Skin of body (tissue), 1 donor: ENCODE measurements at regions not wholly inside any gene's neighbourhood (a gene's known extent, or its start where the extent isn't known, plus 50 kb on each side); places are given as distances from the start of the nearest gene placed in this dataset.

Experiments
- DNase-seq: peaks from one replicate; lab custom pipeline; 2025; lab: John Stamatoyannopoulos, UW

- no peak for DNase-seq
Measured at GRCh38 chr2:126476691-126477090, 179.3 kb upstream of the GYPC start.

GRCh38 chr2:126480033-126480432, 175.9 kb upstream of the GYPC start:
- DNase-seq, result no peak

- no peak for DNase-seq
Measured at GRCh38 chr2:126482582-126483464, 173.1 kb upstream of the GYPC start.

- DNase-seq, result no peak
Measured at GRCh38 chr2:126494593-126494992, 161.4 kb upstream of the GYPC start.

GRCh38 chr2:126495189-126495588, 160.8 kb upstream of the GYPC start:
- DNase-seq, result no peak

GRCh38 chr2:126496493-126496892, 159.5 kb upstream of the GYPC start:
- DNase-seq, result no peak

GRCh38 chr2:126503476-126503875, 152.5 kb upstream of the GYPC start:
- no peak for DNase-seq

GRCh38 chr2:126504949-126505348, 151.0 kb upstream of the GYPC start:
- DNase-seq, result no peak

GRCh38 chr2:126506786-126507185, 149.2 kb upstream of the GYPC start:
- DNase-seq, result no peak

- DNase-seq, result no peak
Measured at GRCh38 chr2:126507425-126507911, 148.5 kb upstream of the GYPC start.

GRCh38 chr2:126510356-126510755, 145.6 kb upstream of the GYPC start:
- DNase-seq, result no peak

- DNase-seq, result no peak
Measured at GRCh38 chr2:126510960-126511359, 145.0 kb upstream of the GYPC start.

GRCh38 chr2:126512026-126512425, 143.9 kb upstream of the GYPC start:
- no peak for DNase-seq

GRCh38 chr2:126513033-126513432, 142.9 kb upstream of the GYPC start:
- no peak for DNase-seq

- DNase-seq, result no peak
Measured at GRCh38 chr2:126515471-126515870, 140.5 kb upstream of the GYPC start.

- no peak for DNase-seq
Measured at GRCh38 chr2:126518196-126518595, 137.8 kb upstream of the GYPC start.

GRCh38 chr2:126527836-126528490, 128.0 kb upstream of the GYPC start:
- no peak for DNase-seq

GRCh38 chr2:126531029-126531428, 124.9 kb upstream of the GYPC start:
- no peak for DNase-seq

GRCh38 chr2:126534478-126534877, 121.5 kb upstream of the GYPC start:
- no peak for DNase-seq

- DNase-seq, result no peak
Measured at GRCh38 chr2:126535408-126535807, 120.5 kb upstream of the GYPC start.

- DNase-seq, result no peak
Measured at GRCh38 chr2:126536605-126537200, 119.3 kb upstream of the GYPC start.

- no peak for DNase-seq
Measured at GRCh38 chr2:126539101-126539500, 116.9 kb upstream of the GYPC start.
